ENCODE measurements at regions not wholly inside any gene's neighbourhood (a gene's known extent, or its start where the extent isn't known, plus 50 kb on each side); places are given as distances from the start of the nearest gene placed in this dataset.

- H2AFZ ChIP-seq (ENCODE audit: low read length), result no peak overlapping the region
- CTCF ChIA-PET (ENCODE audit: low intra/inter-chr PET ratio, low total read pairs), result no interaction called here
- H3K36me3 ChIP-seq (replicated peaks in 1 of 2; ENCODE audit: control insufficient read depth in 1 of 2, insufficient read depth in 2 of 2, low read length in 2 of 2), result no peaks in the 10 kb centered on the region
- in situ Hi-C loops (cut with HindIII; ENCODE audit: extremely low pct_ligation_motif_present, low pct_unique_long_range_greater_than_20kb) (no loop called here), intact Hi-C loops (cut with micrococcal nuclease; ENCODE audit: unreplicated experiment) (no loop called here)
- no peaks in the 10 kb centered on the region for H3K4me1 ChIP-seq (ENCODE audit: insufficient read depth, low read length)
- no peak overlapping the region for H3K4me3 ChIP-seq (replicated peaks in 1 of 3; ENCODE audit: insufficient read depth in 1 of 3, low read depth in 2 of 3, low read length in 3 of 3)
- no peaks in the 10 kb centered on the region for H4K20me1 ChIP-seq (ENCODE audit: insufficient read depth, low read length)
- FAIRE-seq (no peak), ATAC-seq (no peak), DNase-seq (ENCODE audit: low spot score) (no peak)
- H3K9me3 ChIP-seq (ENCODE audit: low read length), result no peaks in the 10 kb centered on the region
- H3K4me2 ChIP-seq (ENCODE audit: low read depth, low read length), result no peak overlapping the region
- TF ChIP-seq ARHGAP35 (CRISPR knock-in tag; IDR thresholded peaks at IDR 0.05; ENCODE audit: borderline replicate concordance) (no peak), CEBPB (IDR thresholded peaks at IDR 0.05; ENCODE audit: borderline replicate concordance, low read depth, low read length) (peak; percentile 46; the same call in 1 of the 2 replicates)
- POLR2A ChIA-PET, result no interaction called here
- no peak overlapping the region for H3K9ac ChIP-seq (ENCODE audit: insufficient read depth, low read depth, low read length)
- no peaks in the 10 kb centered on the region for H3K79me2 ChIP-seq (ENCODE audit: insufficient read depth, low read length)
- WGBS (ENCODE audit: low lambda C conversion rate), result 8% methylated on average over 8 of the region's 9 CpGs
- H3K27me3 ChIP-seq (ENCODE audit: control insufficient read depth in 1 of 2, insufficient read depth in 2 of 2, low read length in 2 of 2), result no peaks in the 10 kb centered on the region; a peak in 1 of 5 replicates
- no TSS peak for BruUV-seq (replicated peaks)
- no peak overlapping the region for H3K27ac ChIP-seq (ENCODE audit: extremely low read length, insufficient read depth, low read length)
Observed at GRCh38 chr14:98867726-98868125, 404.3 kb downstream of the BCL11B start.

- Histone ChIP-seq H3K27ac (ENCODE audit: extremely low read length, insufficient read depth, low read length) (no peak overlapping the region), H2AFZ (ENCODE audit: low read length) (no peak overlapping the region), H4K20me1 (ENCODE audit: insufficient read depth, low read length) (no peaks in the 10 kb centered on the region), H3K79me2 (ENCODE audit: insufficient read depth, low read length) (no peaks in the 10 kb centered on the region), H3K9me3 (ENCODE audit: low read length) (no peaks in the 10 kb centered on the region), H3K36me3 (replicated peaks in 1 of 2; ENCODE audit: control insufficient read depth in 1 of 2, insufficient read depth in 2 of 2, low read length in 2 of 2) (no peaks in the 10 kb centered on the region), H3K4me3 (replicated peaks in 1 of 3; ENCODE audit: insufficient read depth in 1 of 3, low read depth in 2 of 3, low read length in 3 of 3) (no peak overlapping the region), H3K4me1 (ENCODE audit: insufficient read depth, low read length) (no peaks in the 10 kb centered on the region), H3K9ac (ENCODE audit: insufficient read depth, low read depth, low read length) (no peak overlapping the region), H3K4me2 (ENCODE audit: low read depth, low read length) (no peak overlapping the region), H3K27me3 (ENCODE audit: control insufficient read depth in 1 of 2, insufficient read depth in 2 of 2, low read length in 2 of 2) (no peaks in the 10 kb centered on the region; a peak in 1 of 5 replicates)
- in situ Hi-C loops (cut with HindIII; ENCODE audit: extremely low pct_ligation_motif_present, low pct_unique_long_range_greater_than_20kb) (no loop called here), intact Hi-C loops (cut with micrococcal nuclease; ENCODE audit: unreplicated experiment) (no loop called here)
- 2% methylated on average over 4 of the region's 10 CpGs for WGBS (ENCODE audit: low lambda C conversion rate)
- BruUV-seq (replicated peaks), result no TSS peak
- ATAC-seq, result no peak
- no peak for FAIRE-seq
- TF ChIP-seq ZC3H13 (CRISPR knock-in tag; IDR thresholded peaks at IDR 0.05) (no peak), SNAI1 (CRISPR knock-in tag; IDR thresholded peaks at IDR 0.05; ENCODE audit: borderline replicate concordance) (no peak), ZNF572 (CRISPR knock-in tag; IDR thresholded peaks at IDR 0.05) (no peak), NCOA5 (CRISPR knock-in tag; IDR thresholded peaks at IDR 0.05) (no peak), MED1 (CRISPR knock-in tag; IDR thresholded peaks at IDR 0.05) (no peak), GABPA (IDR thresholded peaks at IDR 0.05; ENCODE audit: low read depth, low read length) (no peak), GABPA (CRISPR knock-in tag; IDR thresholded peaks at IDR 0.05; ENCODE audit: low read depth) (no peak), TOE1 (CRISPR knock-in tag; IDR thresholded peaks at IDR 0.05) (no peak), ZMYM4 (CRISPR knock-in tag; IDR thresholded peaks at IDR 0.05) (no peak)
- ChIA-PET POLR2A (no interaction called here), CTCF (ENCODE audit: low intra/inter-chr PET ratio, low total read pairs) (no interaction called here)
- no peak for DNase-seq (ENCODE audit: low spot score)
Observed at GRCh38 chr14:98868866-98869265, 403.1 kb downstream of the BCL11B start.

Data from HepG2 (cell line).